ENCODE measurements at regions not wholly inside any gene's neighbourhood (a gene's known extent, or its start where the extent isn't known, plus 50 kb on each side); places are given as distances from the start of the nearest gene placed in this dataset.

DNA sequence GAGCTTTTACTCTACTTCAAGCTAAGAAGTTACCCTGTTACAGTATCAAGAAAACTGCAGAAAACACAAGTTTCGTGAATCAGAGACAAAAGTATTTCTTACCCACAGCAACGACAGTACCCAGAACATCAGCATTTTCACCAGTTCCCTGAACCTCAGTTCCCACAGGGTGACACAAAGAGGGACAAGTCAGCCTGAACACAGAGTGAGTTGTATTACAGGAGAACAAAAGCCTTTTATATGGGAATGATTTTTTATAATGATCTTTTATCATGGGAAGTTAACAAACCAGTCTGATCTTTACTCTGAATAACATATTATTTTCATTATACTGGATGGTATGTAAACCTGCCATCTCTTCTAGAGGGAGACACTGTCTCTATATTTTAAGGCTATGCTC is 139.0 kb upstream of the ITGA1 start:
- no peaks in the 10 kb centered on the region for H3K4me1 ChIP-seq
- intact Hi-C loops (cut with DNase I; ENCODE audit: low total_unique reads) = no loop called here
- H3K27me3 ChIP-seq = no peaks in the 10 kb centered on the region
- H3K4me3 ChIP-seq = no peak overlapping the region
- H3K9me3 ChIP-seq = no peaks in the 10 kb centered on the region
- no peaks in the 10 kb centered on the region for H3K36me3 ChIP-seq
- H3K27ac ChIP-seq = no peak overlapping the region
- no peak for DNase-seq
- TF ChIP-seq, protein P1, sequence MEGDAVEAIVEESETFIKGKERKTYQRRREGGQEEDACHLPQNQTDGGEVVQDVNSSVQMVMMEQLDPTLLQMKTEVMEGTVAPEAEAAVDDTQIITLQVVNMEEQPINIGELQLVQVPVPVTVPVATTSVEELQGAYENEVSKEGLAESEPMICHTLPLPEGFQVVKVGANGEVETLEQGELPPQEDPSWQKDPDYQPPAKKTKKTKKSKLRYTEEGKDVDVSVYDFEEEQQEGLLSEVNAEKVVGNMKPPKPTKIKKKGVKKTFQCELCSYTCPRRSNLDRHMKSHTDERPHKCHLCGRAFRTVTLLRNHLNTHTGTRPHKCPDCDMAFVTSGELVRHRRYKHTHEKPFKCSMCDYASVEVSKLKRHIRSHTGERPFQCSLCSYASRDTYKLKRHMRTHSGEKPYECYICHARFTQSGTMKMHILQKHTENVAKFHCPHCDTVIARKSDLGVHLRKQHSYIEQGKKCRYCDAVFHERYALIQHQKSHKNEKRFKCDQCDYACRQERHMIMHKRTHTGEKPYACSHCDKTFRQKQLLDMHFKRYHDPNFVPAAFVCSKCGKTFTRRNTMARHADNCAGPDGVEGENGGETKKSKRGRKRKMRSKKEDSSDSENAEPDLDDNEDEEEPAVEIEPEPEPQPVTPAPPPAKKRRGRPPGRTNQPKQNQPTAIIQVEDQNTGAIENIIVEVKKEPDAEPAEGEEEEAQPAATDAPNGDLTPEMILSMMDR (IDR thresholded peaks at IDR 0.05) = no peak

DNA sequence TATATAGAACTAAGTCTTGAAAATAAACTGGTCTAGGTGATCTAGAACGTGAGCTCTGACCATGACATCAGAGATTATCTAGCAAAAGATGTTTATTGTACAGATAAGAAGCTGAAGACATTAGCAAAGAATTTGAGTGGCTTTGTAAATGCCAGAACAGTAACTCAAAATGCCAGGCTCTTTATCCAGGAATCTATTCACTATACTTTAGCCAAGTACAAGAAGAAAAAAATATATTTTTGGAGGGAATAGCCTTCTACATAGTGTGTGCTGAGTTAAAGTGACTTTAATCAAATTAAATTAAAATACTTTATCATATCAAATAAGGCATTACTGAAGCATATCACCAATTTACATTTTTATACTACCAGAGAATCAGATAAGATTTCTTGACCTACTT is 132.6 kb upstream of the ITGA1 start:
- Histone ChIP-seq H3K27me3 (no peaks in the 10 kb centered on the region), H3K9me3 (no peaks in the 10 kb centered on the region), H3K4me3 (no peak overlapping the region), H3K4me1 (no peaks in the 10 kb centered on the region), H3K36me3 (no peaks in the 10 kb centered on the region), H3K27ac (no peak overlapping the region)
- intact Hi-C loops (cut with DNase I; ENCODE audit: low total_unique reads) = loop anchor here (10.0 kb wide), 1 partner anchor 1690 kb away; no protein-coding TSS in a partner anchor
- TF ChIP-seq, protein P1 (IDR thresholded peaks at IDR 0.05) = no peak
- DNase-seq = no peak

DNA sequence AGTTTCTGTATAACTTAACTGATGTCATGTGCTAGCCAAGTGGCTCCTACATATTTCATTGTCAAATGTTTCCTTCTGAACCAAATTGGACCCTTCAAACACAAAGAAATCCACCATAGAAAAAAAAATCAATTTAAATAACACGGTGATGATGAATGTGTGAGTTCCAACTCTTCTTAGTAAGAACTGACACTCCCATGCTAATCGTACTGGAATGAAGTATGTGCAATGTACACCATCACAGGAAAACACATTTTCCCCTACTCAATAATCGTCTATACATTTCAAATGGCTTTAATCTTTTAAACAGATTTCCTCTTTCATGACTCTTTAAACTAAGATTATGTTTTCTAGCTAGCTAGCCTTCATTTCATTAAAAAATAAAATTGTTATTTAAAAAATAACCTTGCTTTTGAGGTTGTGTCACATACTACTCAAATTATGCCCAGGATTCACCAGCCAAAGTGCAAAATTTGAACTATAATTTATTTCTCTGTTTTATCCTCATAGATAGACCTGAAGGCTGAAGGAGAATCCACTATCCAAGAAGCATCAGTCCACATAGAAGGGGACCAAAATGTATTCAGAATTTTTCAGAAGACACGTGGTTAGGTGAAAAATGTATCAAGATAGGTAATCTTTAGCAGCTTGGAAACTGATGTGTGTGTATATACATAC is 131.0 kb upstream of the ITGA1 start:
- Histone ChIP-seq H3K4me3 (no peak overlapping the region), H3K36me3 (no peaks in the 10 kb centered on the region), H3K27me3 (no peaks in the 10 kb centered on the region), H3K9me3 (no peaks in the 10 kb centered on the region), H3K27ac (no peak overlapping the region), H3K4me1 (no peaks in the 10 kb centered on the region)
- DNase-seq = no peak
- TF ChIP-seq, protein P1 (IDR thresholded peaks at IDR 0.05) = no peak
- intact Hi-C loops (cut with DNase I; ENCODE audit: low total_unique reads) = loop anchor here (10.0 kb wide), 1 partner anchor 1692 kb away; no protein-coding TSS in a partner anchor

DNA sequence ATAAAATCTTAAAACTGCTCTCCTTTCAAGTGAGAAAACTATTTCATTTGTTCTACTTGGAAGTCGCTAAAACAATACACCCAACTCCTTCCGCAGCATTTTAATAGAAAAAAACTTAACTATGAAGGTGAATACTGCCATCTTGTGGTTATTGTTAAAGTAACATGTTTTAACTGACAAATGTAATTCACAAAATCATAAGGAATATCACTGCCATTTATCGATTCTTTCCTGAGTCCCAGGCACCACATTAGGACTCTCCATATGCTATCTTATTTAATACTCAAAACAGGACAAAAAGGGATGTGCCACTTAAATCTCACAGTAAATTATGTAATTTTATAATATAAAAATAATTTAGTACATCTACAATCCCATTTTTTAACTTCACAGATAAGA is 130.5 kb upstream of the ITGA1 start:
- intact Hi-C loops (cut with DNase I; ENCODE audit: low total_unique reads) = loop anchor here (10.0 kb wide), 1 partner anchor 1692 kb away; no protein-coding TSS in a partner anchor
- no peak for DNase-seq
- H3K36me3 ChIP-seq = no peaks in the 10 kb centered on the region
- no peaks in the 10 kb centered on the region for H3K4me1 ChIP-seq
- TF ChIP-seq, protein P1 (IDR thresholded peaks at IDR 0.05) = peak; percentile 48 to 49
- no peaks in the 10 kb centered on the region for H3K27me3 ChIP-seq
- no peak overlapping the region for H3K27ac ChIP-seq
- H3K4me3 ChIP-seq = no peak overlapping the region
- no peaks in the 10 kb centered on the region for H3K9me3 ChIP-seq

DNA sequence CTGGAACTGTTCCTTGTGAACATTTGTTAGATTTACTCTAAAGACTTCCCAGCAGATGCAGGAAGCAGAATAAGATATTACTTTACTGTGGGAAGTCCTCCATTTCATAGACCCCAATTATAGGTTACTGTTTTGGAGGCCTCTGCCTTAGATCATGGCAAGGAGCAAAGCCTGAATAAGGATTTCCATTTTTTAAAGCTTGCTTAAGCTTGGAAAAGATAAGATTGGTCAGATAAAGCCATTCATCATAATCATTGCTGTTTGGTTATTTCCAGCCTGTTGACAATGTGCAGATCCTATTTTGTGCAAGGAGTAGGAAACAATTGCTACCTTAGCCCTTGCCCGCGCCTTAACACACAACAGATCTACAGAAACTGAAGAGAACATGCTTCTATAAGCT is 129.5 kb upstream of the ITGA1 start:
- no peak overlapping the region for H3K4me3 ChIP-seq
- intact Hi-C loops (cut with DNase I; ENCODE audit: low total_unique reads) = loop anchor here (10.0 kb wide), 1 partner anchor 1693 kb away; no protein-coding TSS in a partner anchor
- no peaks in the 10 kb centered on the region for H3K27me3 ChIP-seq
- no peaks in the 10 kb centered on the region for H3K36me3 ChIP-seq
- no peak overlapping the region for H3K27ac ChIP-seq
- H3K9me3 ChIP-seq = no peaks in the 10 kb centered on the region
- TF ChIP-seq, protein P1 (IDR thresholded peaks at IDR 0.05) = no peak
- no peaks in the 10 kb centered on the region for H3K4me1 ChIP-seq
- no peak for DNase-seq

All from tibial artery (tissue), 4 donors.